Activated T-helper 17 cell treated with anti-CD3 and anti-CD28 coated beads, Interleukin-2, amount 50 U/mL, for 72 hours (primary cell): ENCODE measurements at regions not wholly inside any gene's neighbourhood (a gene's known extent, or its start where the extent isn't known, plus 50 kb on each side); places are given as distances from the start of the nearest gene placed in this dataset.

Experiments used
- ATAC-seq: fragments of 150-1000 bp; cut with Tn5 transposase; replicated peaks from 2 replicates; pipeline ENCODE4 v1.10.0; 2021; ENCODE audit warnings: mild to moderate bottlenecking, moderate library complexity
- H3K27ac Mint-ChIP-seq: one replicate; pipeline ENCODE4 v1.8.0; 2022; ENCODE audit warnings: mixed read lengths
- H3K27me3 Mint-ChIP-seq: one replicate; pipeline ENCODE4 v1.8.0; 2022; ENCODE audit warnings: mixed read lengths
- H3K36me3 Mint-ChIP-seq: one replicate; pipeline ENCODE4 v1.8.0; 2022; ENCODE audit warnings: low read depth, mild to moderate bottlenecking, mixed read lengths
- H3K4me1 Mint-ChIP-seq: one replicate; pipeline ENCODE4 v1.8.0; 2022; ENCODE audit warnings: mixed read lengths
- H3K4me3 Mint-ChIP-seq: one replicate; pipeline ENCODE4 v1.8.0; 2022; ENCODE audit warnings: mild to moderate bottlenecking, mixed read lengths
- H3K9me3 Mint-ChIP-seq: one replicate; pipeline ENCODE4 v1.8.0; 2022; ENCODE audit warnings: mixed read lengths

GRCh38 chr9:7360513-7360912 is 439.1 kb downstream of the DMAC1 start:
- ATAC-seq: no peak
- Mint-ChIP-seq H3K36me3 (no peaks in the 10 kb centered on the region), H3K9me3 (no peaks in the 10 kb centered on the region), H3K27ac (no peak overlapping the region), H3K4me3 (no peak overlapping the region), H3K27me3 (peaks cover 13% of the 10 kb centered on the region), H3K4me1 (no peaks in the 10 kb centered on the region)

- no peak for ATAC-seq
- Mint-ChIP-seq H3K27ac (no peak overlapping the region), H3K27me3 (peaks cover 20% of the 10 kb centered on the region), H3K4me1 (no peaks in the 10 kb centered on the region), H3K4me3 (no peak overlapping the region), H3K9me3 (no peaks in the 10 kb centered on the region), H3K36me3 (no peaks in the 10 kb centered on the region)
These were observed 440.7 kb downstream of the DMAC1 start for GRCh38 chr9:7358876-7359275.

GRCh38 chr9:7354704-7355103 is 444.9 kb downstream of the DMAC1 start:
- ATAC-seq: no peak
- Mint-ChIP-seq H3K9me3 (peaks cover 1% of the 10 kb centered on the region), H3K27ac (no peak overlapping the region), H3K4me3 (no peak overlapping the region), H3K4me1 (no peaks in the 10 kb centered on the region), H3K36me3 (no peaks in the 10 kb centered on the region), H3K27me3 (peaks cover 33% of the 10 kb centered on the region)

- H3K27me3 Mint-ChIP-seq: peaks cover 23% of the 10 kb centered on the region
- ATAC-seq: no peak
- H3K9me3 Mint-ChIP-seq: peaks cover 12% of the 10 kb centered on the region
- no peak overlapping the region for H3K27ac Mint-ChIP-seq
- no peak overlapping the region for H3K4me3 Mint-ChIP-seq
- no peaks in the 10 kb centered on the region for H3K4me1 Mint-ChIP-seq
- H3K36me3 Mint-ChIP-seq: no peaks in the 10 kb centered on the region
These were observed 450.9 kb downstream of the DMAC1 start for GRCh38 chr9:7348692-7349091.

- peaks cover 29% of the 10 kb centered on the region for H3K27me3 Mint-ChIP-seq
- no peak for ATAC-seq
- no peak overlapping the region for H3K27ac Mint-ChIP-seq
- H3K4me1 Mint-ChIP-seq: no peaks in the 10 kb centered on the region
- H3K4me3 Mint-ChIP-seq: no peak overlapping the region
- peaks cover 12% of the 10 kb centered on the region for H3K9me3 Mint-ChIP-seq
- H3K36me3 Mint-ChIP-seq: no peaks in the 10 kb centered on the region
These were observed 452.0 kb downstream of the DMAC1 start for GRCh38 chr9:7347556-7347955.

- H3K4me3 Mint-ChIP-seq: no peak overlapping the region
- H3K36me3 Mint-ChIP-seq: no peaks in the 10 kb centered on the region
- peaks cover 29% of the 10 kb centered on the region for H3K27me3 Mint-ChIP-seq
- ATAC-seq: no peak
- H3K27ac Mint-ChIP-seq: no peak overlapping the region
- no peaks in the 10 kb centered on the region for H3K4me1 Mint-ChIP-seq
- H3K9me3 Mint-ChIP-seq: peaks cover 12% of the 10 kb centered on the region
These were observed 453.4 kb downstream of the DMAC1 start for GRCh38 chr9:7346144-7346543.

GRCh38 chr9:7342736-7343135 is 456.8 kb downstream of the DMAC1 start:
- no peak for ATAC-seq
- Mint-ChIP-seq H3K36me3 (no peaks in the 10 kb centered on the region), H3K4me1 (no peaks in the 10 kb centered on the region), H3K27ac (no peak overlapping the region), H3K27me3 (peaks cover 28% of the 10 kb centered on the region), H3K4me3 (no peak overlapping the region), H3K9me3 (no peaks in the 10 kb centered on the region)

- peaks cover 30% of the 10 kb centered on the region for H3K27me3 Mint-ChIP-seq
- no peak overlapping the region for H3K27ac Mint-ChIP-seq
- no peaks in the 10 kb centered on the region for H3K36me3 Mint-ChIP-seq
- H3K9me3 Mint-ChIP-seq: no peaks in the 10 kb centered on the region
- H3K4me3 Mint-ChIP-seq: no peak overlapping the region
- ATAC-seq: no peak
- H3K4me1 Mint-ChIP-seq: no peaks in the 10 kb centered on the region
These were observed 457.3 kb downstream of the DMAC1 start for GRCh38 chr9:7342229-7342628.

- H3K4me3 Mint-ChIP-seq: no peak overlapping the region
- H3K27me3 Mint-ChIP-seq: peaks cover 32% of the 10 kb centered on the region
- H3K9me3 Mint-ChIP-seq: no peaks in the 10 kb centered on the region
- H3K4me1 Mint-ChIP-seq: no peaks in the 10 kb centered on the region
- ATAC-seq: no peak
- no peak overlapping the region for H3K27ac Mint-ChIP-seq
- H3K36me3 Mint-ChIP-seq: no peaks in the 10 kb centered on the region
These were observed 458.0 kb downstream of the DMAC1 start for GRCh38 chr9:7341571-7341970.

GRCh38 chr9:7340451-7340850 is 459.1 kb downstream of the DMAC1 start:
- no peak for ATAC-seq

GRCh38 chr9:7338586-7339281 is 460.8 kb downstream of the DMAC1 start:
- Mint-ChIP-seq H3K27ac (no peak overlapping the region), H3K36me3 (no peaks in the 10 kb centered on the region), H3K4me1 (no peaks in the 10 kb centered on the region), H3K4me3 (no peak overlapping the region), H3K27me3 (peaks cover 25% of the 10 kb centered on the region), H3K9me3 (no peaks in the 10 kb centered on the region)
- no peak for ATAC-seq

More at GRCh38 chr9:7340451-7340850, 459.1 kb downstream of the DMAC1 start:
- peaks cover 32% of the 10 kb centered on the region for H3K27me3 Mint-ChIP-seq
- no peak overlapping the region for H3K4me3 Mint-ChIP-seq
- no peak overlapping the region for H3K27ac Mint-ChIP-seq
- no peaks in the 10 kb centered on the region for H3K36me3 Mint-ChIP-seq
- no peaks in the 10 kb centered on the region for H3K4me1 Mint-ChIP-seq
- no peaks in the 10 kb centered on the region for H3K9me3 Mint-ChIP-seq

- Mint-ChIP-seq H3K27ac (no peak overlapping the region), H3K4me3 (no peak overlapping the region), H3K9me3 (no peaks in the 10 kb centered on the region), H3K4me1 (no peaks in the 10 kb centered on the region), H3K27me3 (peaks cover 11% of the 10 kb centered on the region), H3K36me3 (no peaks in the 10 kb centered on the region)
- no peak for ATAC-seq
These were observed 463.1 kb downstream of the DMAC1 start for GRCh38 chr9:7336356-7337065.

- Mint-ChIP-seq H3K27me3 (peaks cover 7% of the 10 kb centered on the region), H3K36me3 (no peaks in the 10 kb centered on the region), H3K27ac (no peak overlapping the region), H3K4me3 (no peak overlapping the region), H3K9me3 (no peaks in the 10 kb centered on the region), H3K4me1 (no peaks in the 10 kb centered on the region)
- no peak for ATAC-seq
These were observed 465.9 kb downstream of the DMAC1 start for GRCh38 chr9:7333719-7334118.

- Mint-ChIP-seq H3K27me3 (peaks cover 4% of the 10 kb centered on the region), H3K9me3 (no peaks in the 10 kb centered on the region), H3K4me3 (no peak overlapping the region), H3K36me3 (no peaks in the 10 kb centered on the region), H3K4me1 (no peaks in the 10 kb centered on the region), H3K27ac (no peak overlapping the region)
- no peak for ATAC-seq
These were observed 466.8 kb downstream of the DMAC1 start for GRCh38 chr9:7332780-7333179.

GRCh38 chr9:7328453-7328852 is 471.1 kb downstream of the DMAC1 start:
- H3K4me3 Mint-ChIP-seq: no peak overlapping the region
- no peaks in the 10 kb centered on the region for H3K9me3 Mint-ChIP-seq
- H3K36me3 Mint-ChIP-seq: no peaks in the 10 kb centered on the region
- H3K27ac Mint-ChIP-seq: no peak overlapping the region
- peaks cover 4% of the 10 kb centered on the region for H3K27me3 Mint-ChIP-seq
- ATAC-seq: no peak
- H3K4me1 Mint-ChIP-seq: no peaks in the 10 kb centered on the region
